Adrenal gland (tissue), 9 donors: ENCODE measurements at regions not wholly inside any gene's neighbourhood (a gene's known extent, or its start where the extent isn't known, plus 50 kb on each side); places are given as distances from the start of the nearest gene placed in this dataset.

ENCODE experiments used
- DNase-seq, 7 donors: peaks; one replicate each; pipeline ENCODE4 v3.0.0-alpha.2; 2019 to 2020
- H3K27ac ChIP-seq, 5 donors: fragments of 200-600 bp; sonication (generic) in 4 of 5; 1 replicate in 3 of 5; 2 replicates in 2 of 5; pipeline versions ENCODE4 v1.5.1 to v1.8.0; 2016 to 2020; ENCODE audit warnings: mild to moderate bottlenecking in 1 of 5
- H3K27me3 ChIP-seq: fragments of 200-600 bp; 2 replicates; pipeline ENCODE4 v1.8.0; 2021
- H3K36me3 ChIP-seq, 2 donors: fragments of 200-600 bp; replicated peaks in 1 of 2; 1 replicate in 1 of 2; 2 replicates in 1 of 2; pipeline versions ENCODE4 v1.5.1 to v1.8.0; 2018 to 2022
- H3K4me1 ChIP-seq, 2 donors: fragments of 200-600 bp; replicated peaks in 1 of 2; 1 replicate in 1 of 2; 2 replicates in 1 of 2; pipeline versions ENCODE4 v1.5.1 to v1.8.0; 2018 to 2021
- H3K4me3 ChIP-seq, 4 donors: fragments of 200-600 bp; sonication (generic) in 3 of 4; one replicate each; pipeline ENCODE4 v1.5.1; 2016 to 2018
- H3K9me3 ChIP-seq, 3 donors: fragments of 200-600 bp; sonication (generic) in 1 of 3; replicated peaks in 1 of 3; 1 replicate in 2 of 3; 2 replicates in 1 of 3; pipeline versions ENCODE4 v1.5.1 to v1.8.0; 2016 to 2021
- CTCF ChIP-seq, 6 experiments: fragments of 450-650 bp in 4 of 6; fragments of 200-600 bp in 2 of 6; sonication (generic) in 1 of 6; IDR thresholded peaks; 1 replicate in 5 of 6; 2 replicates in 1 of 6; pipeline versions ENCODE4 v1.5.1 to v1.8.0; 2016 to 2021; ENCODE audit warnings: antibody characterized with exemption in 6 of 6, mild to moderate bottlenecking in 2 of 6, moderate library complexity in 1 of 6
- POLR2A ChIP-seq, 2 donors: fragments of 450-650 bp; IDR thresholded peaks; one replicate each; pipeline ENCODE4 v1.6.1; 2017; ENCODE audit warnings: antibody characterized with exemption in 2 of 2, mild to moderate bottlenecking in 2 of 2, moderate library complexity in 1 of 2
- whole genome bisulfite sequencing, 4 donors: extraction: QIAGEN DNeasy Blood & Tissue Kit in 2 of 4; methylation state at CpG; one replicate each; pipeline versions ENCODE4 v1.1.5 to v1.1.7; 2013 to 2017; 5-methylcytosine and 5-hydroxymethylcytosine counted together
- intact Hi-C, 2 donors: fragments of 100-400 bp; cut with DNase I; formaldehyde crosslinking; loops; one replicate each; pipeline versions ENCODE4 v1.14.1 to v1.15.0; 2022 to 2023
- donor health status: healthy with polysubstance abuse.
- donor health status: Bipolar disorder and iron deficiency.
- donor health status: DM: yes; HTN: yes; CAD: no.
- donor health status: DM: no; HTN: no; CAD: no.
- donor health status: DM: no; HTN: no; CAD: no.

DNA sequence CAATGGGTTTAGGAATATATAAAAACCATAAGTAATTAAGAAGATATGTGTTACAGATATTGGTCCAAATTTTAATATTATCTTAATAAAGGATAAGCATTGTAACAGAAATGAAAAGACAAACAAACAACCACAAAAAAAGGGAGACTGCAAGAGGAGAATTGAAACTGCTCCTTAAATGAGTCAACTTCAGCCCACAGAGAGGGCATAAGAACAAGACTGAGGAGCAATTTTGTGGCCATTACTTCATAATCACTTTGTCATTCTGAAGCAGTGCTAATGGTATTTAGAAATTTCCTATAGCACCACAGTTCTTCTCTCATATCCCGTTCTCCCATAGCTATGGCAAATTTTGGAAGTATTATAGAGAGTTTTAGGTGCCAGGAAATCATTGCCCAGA is 193.2 kb upstream of the HNMT start:
- intact Hi-C loops = no loop called here
- DNase-seq = no peak
- no peak for TF ChIP-seq POLR2A (IDR thresholded peaks at IDR 0.05)
- TF ChIP-seq CTCF (IDR thresholded peaks at IDR 0.05) = no peak
- Histone ChIP-seq H3K27ac (no peak overlapping the region), H3K36me3 (no peaks in the 10 kb centered on the region), H3K9me3 (no peaks in the 10 kb centered on the region), H3K4me1 (no peaks in the 10 kb centered on the region), H3K4me3 (no peak overlapping the region), H3K27me3 (no peaks in the 10 kb centered on the region)
- WGBS, 4 donors = 55 to 86% (median 68%) methylated on average over 1 of the region's 1 CpG

- Histone ChIP-seq H3K9me3 (no peaks in the 10 kb centered on the region), H3K4me1 (no peaks in the 10 kb centered on the region), H3K27ac (no peak overlapping the region), H3K27me3 (no peaks in the 10 kb centered on the region), H3K4me3 (no peak overlapping the region), H3K36me3 (no peaks in the 10 kb centered on the region)
- intact Hi-C loops = no loop called here
- no peak for DNase-seq
- TF ChIP-seq POLR2A (IDR thresholded peaks at IDR 0.05) = no peak
- 61 to 73% (median 68%) methylated on average over 3 of the region's 3 CpGs for WGBS, 4 donors
These were observed 191.8 kb upstream of the HNMT start for GRCh38 chr2:137772451-137772850.

GRCh38 chr2:137775529-137775928 is 188.7 kb upstream of the HNMT start:
- intact Hi-C loops = no loop called here
- H3K36me3 ChIP-seq = no peaks in the 10 kb centered on the region
- H3K27me3 ChIP-seq = no peaks in the 10 kb centered on the region
- DNase-seq = no peak
- no peak overlapping the region for H3K27ac ChIP-seq
- 47 to 55% (median 48%) methylated on average over 3 of the region's 3 CpGs for WGBS, 4 donors
- H3K4me1 ChIP-seq = no peaks in the 10 kb centered on the region
- H3K4me3 ChIP-seq = no peak overlapping the region
- no peak for TF ChIP-seq POLR2A (IDR thresholded peaks at IDR 0.05)
- H3K9me3 ChIP-seq = no peaks in the 10 kb centered on the region

DNA sequence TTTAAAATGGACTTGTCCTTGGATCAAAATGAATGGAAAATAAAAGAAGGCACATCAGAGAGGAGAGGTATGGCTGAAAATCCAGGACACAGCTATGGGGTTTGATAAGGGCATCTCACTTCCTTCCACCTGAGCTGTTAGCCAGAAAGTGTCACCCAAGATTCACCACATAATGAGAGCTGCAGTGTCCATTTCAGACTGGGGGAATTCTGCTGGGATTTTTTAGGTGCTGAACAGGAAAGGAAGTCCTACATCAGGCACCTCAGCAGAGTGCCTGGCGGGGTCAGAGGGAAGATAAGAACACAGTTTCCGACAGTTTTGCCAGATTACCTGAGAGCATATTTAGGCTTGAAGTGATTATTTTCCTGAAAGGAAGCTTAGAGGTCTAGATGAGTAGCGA is 187.6 kb upstream of the HNMT start:
- no peak overlapping the region for H3K4me3 ChIP-seq
- no peaks in the 10 kb centered on the region for H3K27me3 ChIP-seq
- intact Hi-C loops = no loop called here
- TF ChIP-seq POLR2A (IDR thresholded peaks at IDR 0.05) (no peak), CTCF (IDR thresholded peaks at IDR 0.05) (no peak)
- H3K36me3 ChIP-seq = no peaks in the 10 kb centered on the region
- WGBS, 4 donors = 62 to 81% (median 66%) methylated on average over 3 of the region's 3 CpGs
- H3K4me1 ChIP-seq = no peaks in the 10 kb centered on the region
- H3K9me3 ChIP-seq = no peaks in the 10 kb centered on the region
- DNase-seq = no peak
- H3K27ac ChIP-seq = no peak overlapping the region

GRCh38 chr2:137797641-137798040 is 166.6 kb upstream of the HNMT start:
- no peaks in the 10 kb centered on the region for H3K27me3 ChIP-seq
- H3K9me3 ChIP-seq = no peaks in the 10 kb centered on the region
- no peaks in the 10 kb centered on the region for H3K4me1 ChIP-seq
- DNase-seq = no peak
- intact Hi-C loops = no loop called here
- TF ChIP-seq POLR2A (IDR thresholded peaks at IDR 0.05) (no peak), CTCF (IDR thresholded peaks at IDR 0.05) (no peak)
- H3K36me3 ChIP-seq = no peaks in the 10 kb centered on the region
- H3K27ac ChIP-seq = no peak overlapping the region
- no peak overlapping the region for H3K4me3 ChIP-seq
